HG02970 (cell line): ENCODE measurements at regions not wholly inside any gene's neighbourhood (a gene's known extent, or its start where the extent isn't known, plus 50 kb on each side); places are given as distances from the start of the nearest gene placed in this dataset.

ENCODE experiments used
- ATAC-seq: cut with Tn5 transposase; IDR thresholded peaks from one replicate; pipeline ENCODE4 v1.9.1; 2021; ENCODE audit warnings: mild to moderate bottlenecking, moderate library complexity, moderate number of reproducible peaks; ENCODE audit not compliant: unreplicated experiment, low FRiP score

- ATAC-seq, result no peak
Measured at GRCh38 chr4:3343358-3343757, 50.5 kb downstream of the RGS12 start.

GRCh38 chr4:3344104-3344503 lies 51.3 kb downstream of the RGS12 start:
- no peak for ATAC-seq

GRCh38 chr4:3344596-3344995 lies 51.8 kb downstream of the RGS12 start:
- ATAC-seq, result no peak

DNA sequence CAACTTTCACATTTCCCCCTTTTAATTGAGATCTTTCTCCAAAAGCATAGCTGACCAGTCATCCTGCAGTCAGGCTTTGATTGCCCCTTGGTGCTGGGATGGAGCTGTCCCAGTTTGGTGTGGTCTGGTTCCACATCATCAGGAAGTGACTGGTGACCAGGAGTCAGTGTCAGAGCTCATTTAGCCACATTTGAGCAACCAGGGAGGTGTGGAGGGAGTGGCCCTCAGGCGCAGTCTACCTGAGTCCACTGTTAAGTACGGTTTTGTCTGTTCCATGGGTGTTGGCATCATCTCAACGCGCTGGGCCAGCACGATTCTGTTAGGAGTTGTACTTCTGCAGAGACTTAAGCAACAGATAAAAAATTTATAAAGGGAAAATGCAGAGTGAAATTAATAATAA lies 52.6 kb downstream of the RGS12 start:
- ATAC-seq, result no peak

DNA sequence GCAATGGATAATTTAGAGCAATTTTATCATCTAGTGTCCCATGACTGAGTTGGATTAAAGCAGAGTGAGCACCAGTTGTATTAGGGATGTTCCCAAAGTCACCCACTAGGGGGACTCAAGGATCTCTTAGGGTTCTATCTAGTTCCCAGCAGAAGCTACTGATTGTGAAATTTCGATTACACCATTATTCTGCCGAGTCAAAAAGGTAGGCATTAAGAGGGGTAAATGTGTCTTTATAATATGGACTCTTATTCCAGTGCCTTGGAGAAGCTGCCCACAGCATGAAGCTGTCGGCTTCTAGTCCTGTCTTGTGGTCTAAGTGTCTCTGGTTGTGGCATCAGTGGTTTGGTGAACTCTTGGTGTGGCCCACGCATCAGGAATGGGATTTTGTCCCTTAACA lies 53.3 kb downstream of the RGS12 start:
- no peak for ATAC-seq

DNA sequence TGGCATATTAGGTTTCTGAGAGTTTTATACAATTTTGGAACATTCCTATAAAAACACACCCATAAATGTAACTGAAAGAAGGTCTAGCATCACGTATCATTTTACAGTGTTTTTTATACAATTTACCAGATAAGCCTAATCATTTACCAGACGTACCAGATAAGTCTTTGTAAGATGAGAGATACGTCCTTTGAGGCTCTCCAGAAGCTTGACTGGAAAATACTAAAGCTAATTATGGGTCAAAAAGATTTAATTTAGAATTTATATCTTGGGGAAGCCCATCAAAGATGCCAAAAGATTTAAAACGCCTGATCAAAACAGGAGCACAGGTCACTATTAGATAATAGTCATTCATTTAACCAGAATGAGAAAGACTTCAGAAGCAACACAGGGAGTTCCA lies 55.0 kb downstream of the RGS12 start:
- ATAC-seq, result no peak

DNA sequence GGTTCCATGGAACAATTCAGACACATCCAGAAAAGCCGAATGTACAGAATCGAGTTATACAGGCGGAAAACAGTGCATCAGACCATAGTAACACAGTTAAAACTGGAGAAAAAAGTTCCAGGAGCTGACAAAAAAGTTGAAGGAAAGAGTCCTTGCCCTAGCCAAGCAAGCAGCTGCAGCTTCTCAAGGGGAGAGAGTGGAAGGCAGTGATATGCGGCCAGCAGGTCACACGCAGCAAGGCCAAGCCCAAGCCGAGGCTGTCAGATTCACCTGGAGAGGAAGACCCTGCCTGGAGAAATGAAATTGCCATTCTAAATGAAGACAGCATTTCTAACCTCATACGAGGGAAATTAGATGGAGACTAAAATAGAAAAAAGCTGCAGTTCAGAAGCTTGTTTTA lies 55.8 kb downstream of the RGS12 start:
- no peak for ATAC-seq

DNA sequence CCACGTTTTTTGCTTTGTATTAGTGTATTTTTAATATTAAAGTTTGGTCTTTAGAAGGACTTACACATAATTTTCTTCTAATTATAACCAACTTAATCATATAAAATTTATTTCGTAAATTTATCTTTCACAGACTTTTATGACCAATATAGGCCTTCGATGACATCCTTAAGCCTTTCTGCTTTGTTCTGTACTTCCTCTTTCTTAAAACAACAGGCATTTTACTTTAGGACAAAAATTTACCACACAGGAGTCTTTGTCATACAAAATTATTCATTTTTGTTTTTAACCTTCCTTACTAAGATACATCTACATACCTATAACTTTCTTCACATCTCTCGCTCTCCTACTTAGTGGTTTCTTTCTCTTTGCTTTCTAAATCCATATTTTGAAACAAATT lies 56.3 kb downstream of the RGS12 start:
- ATAC-seq, result no peak

DNA sequence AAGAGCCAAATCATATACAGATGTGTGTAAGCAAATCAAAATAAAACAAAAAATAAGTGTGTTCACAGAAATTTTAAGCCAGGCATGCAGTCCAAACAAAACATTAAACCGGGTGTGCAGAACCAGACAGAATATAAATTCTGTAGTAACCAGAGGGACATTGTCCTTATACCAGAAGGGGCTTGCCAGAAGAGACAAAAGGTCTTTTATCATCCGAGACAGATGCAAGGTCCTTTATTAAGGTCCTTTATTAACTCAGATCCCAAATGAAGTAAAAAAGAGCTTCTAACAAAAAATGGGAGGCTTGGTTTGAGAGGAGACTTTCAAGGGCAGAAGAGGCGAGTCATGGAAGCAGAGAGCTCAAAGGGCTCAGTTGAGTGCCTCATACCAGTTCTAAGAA lies 59.2 kb downstream of the RGS12 start:
- ATAC-seq, result no peak

DNA sequence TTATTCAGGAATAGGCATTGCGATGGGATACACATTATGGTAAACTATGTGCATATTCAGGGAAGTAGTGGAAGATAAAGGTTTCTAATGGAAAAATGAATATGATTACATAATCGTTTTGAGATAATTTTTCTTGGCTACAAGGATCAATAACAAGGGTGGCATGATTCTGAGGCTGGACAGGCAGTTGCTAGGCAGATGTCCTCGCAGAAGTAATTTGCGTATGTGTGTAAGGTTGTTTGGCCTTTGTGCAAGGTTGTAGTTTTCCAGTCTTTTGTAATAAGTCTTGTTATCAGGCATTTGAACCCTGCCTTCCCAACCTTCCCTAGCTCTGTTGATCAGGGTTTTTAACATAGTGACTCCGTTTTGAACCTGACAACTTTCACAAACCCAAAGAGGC lies 59.7 kb downstream of the RGS12 start:
- no peak for ATAC-seq

DNA sequence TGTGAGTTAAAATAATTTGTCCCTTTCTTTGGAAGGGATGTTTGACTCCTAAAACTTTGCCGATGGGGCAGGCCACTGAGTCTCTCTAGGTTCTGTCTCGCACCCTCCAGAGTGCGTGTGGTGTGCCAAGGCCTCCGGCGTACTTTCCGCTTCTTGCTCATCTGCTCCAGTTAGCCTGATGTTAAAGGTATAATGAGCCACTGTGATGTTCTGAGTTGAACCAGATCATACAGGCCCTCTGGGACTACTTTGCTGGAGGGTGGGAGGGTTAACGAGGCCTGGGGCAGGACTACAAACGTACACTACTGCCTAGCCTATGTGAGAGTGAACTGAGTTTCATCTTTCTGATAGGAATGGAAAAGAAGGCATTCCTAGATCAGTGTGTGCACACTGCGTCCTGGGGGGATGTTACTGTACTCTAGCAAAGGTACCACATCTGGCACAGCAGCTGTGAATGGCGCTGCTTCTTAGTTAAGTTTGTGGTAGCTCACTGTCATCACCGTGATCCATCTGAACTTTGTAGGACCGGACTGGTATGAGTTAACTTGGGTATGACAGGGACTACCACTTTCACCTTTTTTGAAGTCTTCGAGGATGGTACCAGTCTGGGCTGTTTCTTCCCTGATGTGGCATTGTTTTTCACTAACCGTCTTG lies 60.2 kb downstream of the RGS12 start:
- ATAC-seq, result no peak

DNA sequence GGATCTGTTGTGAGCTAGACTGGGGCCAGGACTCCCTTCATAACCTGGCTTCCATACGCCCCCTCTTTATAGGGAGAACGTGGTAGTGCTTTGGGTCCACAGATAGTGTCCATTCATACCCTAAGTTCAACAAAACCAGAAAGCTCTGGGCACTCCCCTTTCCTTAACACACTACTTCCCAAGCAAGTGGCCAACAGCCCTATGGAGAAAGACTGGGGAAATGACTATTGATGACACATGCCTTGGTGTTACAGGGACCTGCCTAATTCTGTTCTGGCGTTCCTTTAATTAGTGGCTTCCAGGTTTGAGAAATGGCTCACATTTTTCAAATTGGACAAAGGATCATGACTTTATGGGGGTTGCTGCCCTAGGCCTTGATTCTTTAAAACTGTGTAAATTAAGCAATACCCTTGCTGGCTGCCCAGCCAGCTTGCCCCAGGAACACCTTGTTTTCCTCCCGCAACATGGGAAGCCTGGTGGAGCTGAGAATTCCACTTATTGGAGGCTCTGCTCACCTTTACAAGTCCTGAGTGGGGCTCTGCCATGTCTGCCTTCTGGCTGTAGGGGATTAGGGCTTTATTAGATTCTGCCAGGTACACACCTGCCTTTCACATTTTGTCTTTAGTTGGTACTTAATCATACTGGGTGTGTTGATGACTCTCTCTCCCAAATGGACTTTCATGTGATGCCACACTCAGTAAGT lies 61.1 kb downstream of the RGS12 start:
- ATAC-seq, result no peak

DNA sequence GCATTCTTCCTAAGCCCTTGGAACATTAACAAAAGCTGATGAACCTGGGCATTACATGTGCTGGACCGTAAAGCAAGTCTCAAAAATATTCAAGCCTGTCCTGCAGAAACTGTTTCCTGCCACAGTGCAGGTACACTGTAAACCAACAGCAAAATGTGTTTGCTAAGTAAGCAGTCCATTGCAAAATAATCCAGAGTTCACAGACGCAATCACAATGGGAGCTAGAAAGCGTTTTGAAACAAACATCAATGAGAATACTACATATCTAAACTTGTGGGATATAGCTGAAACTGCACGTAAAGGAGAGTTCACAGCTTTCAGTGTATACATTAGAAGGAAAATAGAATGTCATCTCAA lies 61.6 kb downstream of the RGS12 start:
- ATAC-seq, result no peak

- no peak for ATAC-seq
Measured at GRCh38 chr4:3355266-3355748, 62.5 kb downstream of the RGS12 start.

DNA sequence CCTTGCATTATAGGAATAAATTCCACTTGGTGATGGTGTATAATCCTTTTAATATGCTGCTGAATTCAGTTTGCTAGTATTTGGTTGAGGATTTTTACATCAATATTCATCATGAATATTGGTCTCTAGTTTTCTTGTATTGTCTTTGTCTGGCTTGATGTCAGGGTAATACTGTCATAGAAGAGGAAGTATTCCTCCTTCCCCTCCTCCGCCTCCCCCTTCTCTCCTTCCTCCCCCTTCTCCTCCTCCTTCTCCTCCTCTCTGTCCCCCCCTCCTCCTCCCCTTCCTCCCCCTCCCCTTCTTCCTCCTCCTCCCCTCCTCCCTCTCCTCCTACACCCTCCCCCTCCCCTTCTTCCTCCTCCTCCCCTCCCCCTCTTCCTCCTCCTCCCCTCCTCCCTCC lies 65.8 kb downstream of the RGS12 start:
- ATAC-seq, result no peak

GRCh38 chr4:3360777-3361176 lies 68.0 kb downstream of the RGS12 start:
- no peak for ATAC-seq

DNA sequence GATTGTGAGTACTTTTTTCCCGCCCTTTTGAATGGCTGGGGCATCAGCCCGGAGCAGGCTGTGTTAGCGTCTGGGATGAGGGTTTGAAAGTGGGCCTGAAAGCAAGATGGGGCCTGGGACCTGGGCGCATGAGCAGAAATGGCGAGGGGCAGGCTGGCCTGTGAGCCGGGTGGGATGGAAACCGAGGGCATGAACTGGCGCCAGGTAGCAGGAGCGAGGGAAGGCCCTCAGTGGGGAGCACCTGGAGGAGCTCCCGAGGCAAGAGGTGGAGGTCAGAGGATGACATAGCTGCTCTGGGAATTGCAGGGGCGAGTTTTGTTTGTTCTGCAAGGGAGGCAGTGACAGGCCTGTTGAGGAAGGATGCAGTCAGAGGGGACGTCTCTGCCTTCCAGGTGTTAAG lies 68.6 kb downstream of the RGS12 start:
- no peak for ATAC-seq

GRCh38 chr4:3361896-3362295 lies 69.1 kb downstream of the RGS12 start:
- no peak for ATAC-seq

GRCh38 chr4:3362431-3363287 lies 69.8 kb downstream of the RGS12 start:
- ATAC-seq, result no peak

DNA sequence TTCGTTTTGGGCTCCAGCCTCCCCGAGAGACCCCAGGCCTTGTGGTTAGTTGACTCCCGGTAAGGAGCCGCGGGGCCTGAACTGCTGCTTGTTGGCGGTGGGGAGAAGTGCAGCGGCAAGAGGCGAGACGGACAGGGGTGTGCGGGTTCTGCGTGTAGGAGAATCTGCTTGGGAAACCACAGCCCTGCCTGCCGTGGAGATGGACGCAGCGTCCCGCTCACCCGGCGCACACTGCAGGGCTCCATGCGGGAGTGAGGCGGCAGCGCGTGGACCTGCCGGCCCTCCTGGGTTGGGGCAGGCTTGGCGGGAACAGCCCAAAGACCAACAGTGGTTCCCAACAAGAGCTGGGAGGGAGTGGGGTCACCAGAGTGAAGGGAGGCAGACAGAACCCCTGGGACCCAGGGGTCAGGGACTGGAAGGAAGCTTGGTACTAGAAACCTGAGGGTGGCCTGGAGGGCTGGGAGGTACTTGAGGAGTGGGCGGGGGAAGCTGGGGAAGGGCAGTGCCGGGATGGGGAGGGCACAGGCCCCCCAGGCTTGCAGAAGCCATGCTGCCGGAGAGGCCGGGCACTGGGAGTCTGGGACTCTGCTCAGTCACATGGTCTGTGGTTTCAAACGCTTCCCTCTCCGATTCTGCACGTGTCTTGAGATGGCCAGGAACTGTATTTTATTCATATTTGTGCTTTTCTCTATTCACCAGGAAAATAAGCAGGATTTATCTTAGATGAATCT lies 70.8 kb downstream of the RGS12 start:
- ATAC-seq, result no peak

DNA sequence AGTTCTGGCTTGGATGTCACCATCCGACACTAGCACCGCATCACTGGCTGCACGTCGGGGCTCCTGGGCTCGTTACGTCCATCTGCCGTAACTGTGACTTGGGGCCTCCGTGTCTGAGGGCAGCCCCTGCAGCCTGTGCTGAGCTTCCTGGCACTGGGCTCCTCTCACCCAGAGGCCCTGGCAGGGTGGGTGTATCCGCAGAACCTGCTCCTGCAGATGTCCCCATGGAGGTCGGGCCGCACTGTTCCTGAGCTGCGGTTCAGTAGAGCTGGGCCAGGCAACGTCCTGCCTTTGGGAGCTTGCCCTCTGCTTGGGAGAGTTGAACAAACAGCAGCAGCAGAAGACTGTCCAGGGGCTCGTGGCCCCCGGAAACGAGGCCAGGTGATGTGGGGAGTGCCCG lies 71.4 kb downstream of the RGS12 start:
- no peak for ATAC-seq
